A549 (cell line): ENCODE measurements at regions not wholly inside any gene's neighbourhood (a gene's known extent, or its start where the extent isn't known, plus 50 kb on each side); places are given as distances from the start of the nearest gene placed in this dataset.

ENCODE experiments used
- ATAC-seq, 2 experiments: fragments of 200-7000 bp in 1 of 2; fragments of >200 bp in 1 of 2; cut with Nextera tagmentation in 1 of 2; cut with Tn5 transposase in 1 of 2; 3 replicates each; pipeline versions ENCODE4 v1.8.0 to v1.9.1; 2018 to 2020; ENCODE audit warnings: mild to moderate bottlenecking in 1 of 2, moderate library complexity in 1 of 2
- CTCF ChIA-PET: fragments of 300-600 bp; sonication (Branson Sonifier 250); formaldehyde crosslinking; extraction: SDS; loops from one replicate; lab custom pipeline; 2021; ENCODE audit warnings: antibody characterized with exemption, inconsistent platforms; lab: Yijun Ruan, JAX
- POLR2A ChIA-PET: fragments of 350-600 bp; formaldehyde crosslinking; extraction: SDS; loops from one replicate; lab custom pipeline; 2021; ENCODE audit warnings: antibody characterized with exemption, inconsistent platforms; lab: Yijun Ruan, JAX
- DNase-seq, 2 experiments: peaks; one replicate each; pipeline versions ENCODE4 v3.0.0 to v3.0.0-alpha.2; 2011 to 2016; ENCODE audit warnings: low read depth in 1 of 2, low spot score in 1 of 2
- FAIRE-seq: peaks from 2 replicates; lab custom pipeline; 2011; peaks lifted over from hg19 to GRCh38; lab: Jason Lieb, UNC
- H3K27ac ChIP-seq, 2 experiments: fragments of >200 bp; sonication (Bioruptor Twin); formaldehyde crosslinking; 3 replicates each; pipeline ENCODE4 v1.5.1; 2016 to 2017
- H3K4me1 ChIP-seq: fragments of >200 bp; sonication (Bioruptor Twin); formaldehyde crosslinking; 3 replicates; pipeline ENCODE4 v1.6.1; 2016
- H3K4me2 ChIP-seq: fragments of >200 bp; sonication (Bioruptor Twin); formaldehyde crosslinking; 3 replicates; pipeline ENCODE4 v1.6.1; 2016
- H3K4me3 ChIP-seq: fragments of >200 bp; sonication (Bioruptor Twin); formaldehyde crosslinking; 3 replicates; pipeline ENCODE4 v1.5.1; 2016
- H3K9me3 ChIP-seq: fragments of >200 bp; sonication (Bioruptor Twin); formaldehyde crosslinking; 3 replicates; pipeline ENCODE4 v1.6.1; 2016
- ATOH8 ChIP-seq: fragments of 250-450 bp; sonication (Bioruptor Pico); IDR thresholded peaks from 2 replicates; pipeline ENCODE4 v1.5.0; 2020; ENCODE audit warnings: low read depth, mild to moderate bottlenecking, moderate library complexity
- CHD4 ChIP-seq: fragments of 200-600 bp; sonication (generic); IDR thresholded peaks from 2 replicates; pipeline ENCODE4 v1.6.1; 2016; ENCODE audit warnings: antibody characterized with exemption, mild to moderate bottlenecking, borderline replicate concordance
- EHF ChIP-seq: fragments of 250-450 bp; sonication (Bioruptor Pico); IDR thresholded peaks from 2 replicates; pipeline ENCODE4 v1.5.0; 2020; ENCODE audit warnings: mild to moderate bottlenecking
- ESRRA ChIP-seq: fragments of 150-350 bp; IDR thresholded peaks from 2 replicates; pipeline ENCODE4 v1.6.1; 2014; ENCODE audit warnings: mild to moderate bottlenecking, low read length, borderline replicate concordance
- FOSL2 ChIP-seq, 2 experiments: fragments of 450-650 bp in 1 of 2; fragments of >200 bp in 1 of 2; sonication (Bioruptor Twin) in 1 of 2; formaldehyde crosslinking; IDR thresholded peaks; 2 replicates each; pipeline versions ENCODE4 v1.5.0 to v1.6.1; 2016 to 2020; ENCODE audit warnings: mild to moderate bottlenecking in 1 of 2, moderate library complexity in 1 of 2
- HEYL ChIP-seq: fragments of 250-450 bp; sonication (Bioruptor Pico); IDR thresholded peaks from 2 replicates; pipeline ENCODE4 v1.8.0; 2021; ENCODE audit warnings: mild to moderate bottlenecking, moderate library complexity
- JUN ChIP-seq, 2 experiments: fragments of >200 bp; sonication (Bioruptor Twin); formaldehyde crosslinking; IDR thresholded peaks; 2 replicates in 1 of 2; 3 replicates in 1 of 2; pipeline ENCODE4 v1.6.1; 2016 to 2017
- KDM1A ChIP-seq: fragments of 200-600 bp; sonication (generic); IDR thresholded peaks from 2 replicates; pipeline ENCODE4 v1.6.1; 2016; ENCODE audit warnings: low read depth, mild to moderate bottlenecking
- MAZ ChIP-seq: fragments of 150-350 bp; IDR thresholded peaks from 2 replicates; pipeline ENCODE4 v1.6.1; 2014; ENCODE audit warnings: antibody characterized with exemption, low read depth, low read length, borderline replicate concordance
- MYC ChIP-seq: IDR thresholded peaks from 2 replicates; pipeline ENCODE4 v1.6.1; 2012; ENCODE audit warnings: mild to moderate bottlenecking, inconsistent platforms, low read length, improper control_type of control experiment, borderline replicate concordance
- PBX3 ChIP-seq: IDR thresholded peaks from 2 replicates; pipeline ENCODE4 v1.6.1; 2012
- RAD21 ChIP-seq, 2 experiments: fragments of >200 bp in 1 of 2; sonication (Bioruptor Twin) in 1 of 2; formaldehyde crosslinking in 1 of 2; IDR thresholded peaks in 1 of 2; conservative IDR thresholded peaks in 1 of 2; 2 replicates in 1 of 2; 3 replicates in 1 of 2; pipeline ENCODE4 v1.6.1; 2012 to 2018; ENCODE audit warnings: inconsistent platforms in 1 of 2
- RCOR1 ChIP-seq: fragments of 150-350 bp; IDR thresholded peaks from 2 replicates; pipeline ENCODE4 v1.6.1; 2014; ENCODE audit warnings: antibody characterized with exemption, low read length, low read depth
- USF2 ChIP-seq: fragments of 450-650 bp; IDR thresholded peaks from 2 replicates; pipeline ENCODE4 v1.6.1; 2014; ENCODE audit warnings: antibody characterized with exemption
- ZC3H11A ChIP-seq: fragments of 450-650 bp; IDR thresholded peaks from 2 replicates; pipeline ENCODE4 v1.6.1; 2014; ENCODE audit warnings: antibody characterized with exemption, mild to moderate bottlenecking
- ZFP36 ChIP-seq: fragments of 450-650 bp; IDR thresholded peaks from 2 replicates; pipeline ENCODE4 v1.6.1; 2014; ENCODE audit warnings: borderline replicate concordance; ENCODE audit not compliant: partially characterized antibody
- ZSCAN20 ChIP-seq: fragments of 250-450 bp; sonication (Bioruptor Pico); IDR thresholded peaks from 2 replicates; pipeline ENCODE4 v1.8.0; 2022; ENCODE audit warnings: mild to moderate bottlenecking, moderate library complexity
- WGBS: methylation state at CpG from one replicate; pipeline ENCODE4 v1.1.6; 2017; ENCODE audit errors: missing lambda C conversion rate; 5-methylcytosine and 5-hydroxymethylcytosine counted together
- TF ChIP-seq, protein P1 (sequence below): fragments of >200 bp; sonication (Bioruptor Twin); formaldehyde crosslinking; IDR thresholded peaks from 3 replicates; pipeline ENCODE4 v1.6.1; 2016
- TF ChIP-seq, protein P2 (sequence below): fragments of 200-600 bp; sonication (generic); IDR thresholded peaks from 2 replicates; pipeline ENCODE4 v1.6.1; 2016; ENCODE audit warnings: antibody characterized with exemption, mild to moderate bottlenecking, moderate library complexity
- TF ChIP-seq, protein P3 (sequence below): IDR thresholded peaks from 2 replicates; pipeline ENCODE4 v1.6.1; 2012; ENCODE audit warnings: low read depth, borderline replicate concordance

- CTCF ChIA-PET: no interaction called here
- no peak overlapping the region for H3K4me3 ChIP-seq
- POLR2A ChIA-PET: no interaction called here
- H3K9me3 ChIP-seq: no peaks in the 10 kb centered on the region
- no peak overlapping the region for H3K27ac ChIP-seq
- 16% methylated on average over 2 of the region's 2 CpGs for WGBS
- DNase-seq: no peak
- H3K4me2 ChIP-seq: no peak overlapping the region
- TF ChIP-seq CHD4 (no peak), HEYL (CRISPR knock-in tag) (no peak), FOSL2 (IDR thresholded peaks at IDR 0.05) (no peak), FOSL2 (CRISPR knock-in tag; IDR thresholded peaks at IDR 0.05) (no peak), ZSCAN20 (no peak), ZC3H11A (no peak), RAD21 (conservative IDR thresholded peaks at IDR 0.05 in 1 of 2, IDR thresholded peaks at IDR 0.05 in 1 of 2) (no peak), ATOH8 (CRISPR knock-in tag) (no peak), JUN (IDR thresholded peaks at IDR 0.05) (no peak)
- TF ChIP-seq, protein P1, sequence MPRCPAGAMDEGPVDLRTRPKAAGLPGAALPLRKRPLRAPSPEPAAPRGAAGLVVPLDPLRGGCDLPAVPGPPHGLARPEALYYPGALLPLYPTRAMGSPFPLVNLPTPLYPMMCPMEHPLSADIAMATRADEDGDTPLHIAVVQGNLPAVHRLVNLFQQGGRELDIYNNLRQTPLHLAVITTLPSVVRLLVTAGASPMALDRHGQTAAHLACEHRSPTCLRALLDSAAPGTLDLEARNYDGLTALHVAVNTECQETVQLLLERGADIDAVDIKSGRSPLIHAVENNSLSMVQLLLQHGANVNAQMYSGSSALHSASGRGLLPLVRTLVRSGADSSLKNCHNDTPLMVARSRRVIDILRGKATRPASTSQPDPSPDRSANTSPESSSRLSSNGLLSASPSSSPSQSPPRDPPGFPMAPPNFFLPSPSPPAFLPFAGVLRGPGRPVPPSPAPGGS: no peak
- TF ChIP-seq, all 56 proteins: peak for 0
- ATAC-seq (no peak), FAIRE-seq (no peak)
- no peaks in the 10 kb centered on the region for H3K4me1 ChIP-seq
Observed at GRCh38 chr13:105338773-105339172, 1196.7 kb downstream of the EFNB2 start.

DNA sequence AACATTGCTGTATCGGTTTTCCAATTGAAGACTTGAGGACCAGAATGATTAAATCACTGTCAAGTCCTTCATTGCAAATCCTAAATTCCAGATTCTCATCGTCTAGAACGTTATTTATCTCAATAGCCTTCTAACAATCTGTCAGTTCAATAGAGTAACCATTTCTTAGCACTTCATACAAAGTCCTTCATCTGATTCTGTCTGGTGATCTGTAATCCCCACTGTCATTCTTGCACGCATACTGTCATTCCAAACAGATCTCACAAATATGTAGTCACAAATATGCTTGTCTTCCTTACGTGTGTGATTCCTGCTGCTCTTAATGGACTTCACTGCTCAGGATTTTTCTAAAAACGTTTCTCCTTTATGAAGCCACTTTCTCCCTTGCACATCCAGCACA lies 1197.5 kb downstream of the EFNB2 start:
- WGBS: 21% methylated on average over 6 of the region's 6 CpGs
- TF ChIP-seq MAZ (no peak), RAD21 (conservative IDR thresholded peaks at IDR 0.05 in 1 of 2, IDR thresholded peaks at IDR 0.05 in 1 of 2) (no peak), JUN (IDR thresholded peaks at IDR 0.05) (no peak), FOSL2 (IDR thresholded peaks at IDR 0.05) (no peak), FOSL2 (CRISPR knock-in tag; IDR thresholded peaks at IDR 0.05) (no peak)
- no peak for DNase-seq
- CTCF ChIA-PET: no interaction called here
- Histone ChIP-seq H3K4me1 (no peaks in the 10 kb centered on the region), H3K9me3 (no peaks in the 10 kb centered on the region), H3K4me3 (no peak overlapping the region), H3K4me2 (no peak overlapping the region), H3K27ac (no peak overlapping the region)
- no peak for ATAC-seq
- no peak for FAIRE-seq
- POLR2A ChIA-PET: no interaction called here

DNA sequence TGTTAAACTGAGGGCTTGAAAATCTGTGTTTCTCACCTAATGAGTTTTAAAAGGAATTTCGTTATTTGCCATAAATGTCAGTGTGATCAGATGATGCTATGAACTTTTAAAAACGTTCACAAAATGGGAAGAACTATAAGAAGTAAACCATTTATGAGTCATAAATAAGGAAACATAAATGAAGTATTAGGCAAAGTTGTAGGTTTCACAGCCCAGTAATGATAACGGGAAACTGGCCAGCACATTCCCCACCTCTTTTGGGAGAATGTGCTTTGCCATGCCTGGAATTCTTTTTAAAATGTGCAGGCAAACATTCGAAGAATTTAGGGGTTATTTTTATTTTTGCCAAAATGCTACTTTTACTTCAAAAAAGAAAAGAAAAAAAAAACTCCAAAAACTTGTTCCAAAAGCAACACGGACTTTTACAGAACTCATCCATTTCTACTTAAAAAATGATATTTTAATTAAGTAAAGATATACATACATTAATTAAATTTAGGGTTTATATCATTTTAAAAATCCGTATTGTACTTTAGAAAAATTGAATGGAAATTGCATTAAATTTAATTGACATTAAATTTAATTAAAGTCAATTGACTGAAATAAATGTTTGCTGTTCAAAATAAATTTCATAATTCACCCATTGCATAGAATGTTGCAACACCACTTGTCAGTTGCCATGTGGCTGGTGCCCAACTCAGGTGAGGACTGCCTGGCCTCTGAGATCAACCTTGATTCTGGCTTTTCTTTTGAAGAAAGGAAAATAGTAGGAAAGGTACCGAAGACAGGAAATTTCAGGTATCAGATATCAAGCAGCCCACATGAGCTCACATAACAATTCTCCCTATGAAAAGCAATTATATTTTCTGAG lies 1198.5 kb downstream of the EFNB2 start:
- POLR2A ChIA-PET: no interaction called here
- TF ChIP-seq ESRRA (no peak), KDM1A (no peak), RCOR1 (no peak), MYC (no peak), EHF (CRISPR knock-in tag) (no peak), PBX3 (no peak), USF2 (no peak), ZFP36 (no peak), JUN (IDR thresholded peaks at IDR 0.05) (no peak), FOSL2 (IDR thresholded peaks at IDR 0.05) (no peak), FOSL2 (CRISPR knock-in tag; IDR thresholded peaks at IDR 0.05) (no peak)
- TF ChIP-seq, protein P2, sequence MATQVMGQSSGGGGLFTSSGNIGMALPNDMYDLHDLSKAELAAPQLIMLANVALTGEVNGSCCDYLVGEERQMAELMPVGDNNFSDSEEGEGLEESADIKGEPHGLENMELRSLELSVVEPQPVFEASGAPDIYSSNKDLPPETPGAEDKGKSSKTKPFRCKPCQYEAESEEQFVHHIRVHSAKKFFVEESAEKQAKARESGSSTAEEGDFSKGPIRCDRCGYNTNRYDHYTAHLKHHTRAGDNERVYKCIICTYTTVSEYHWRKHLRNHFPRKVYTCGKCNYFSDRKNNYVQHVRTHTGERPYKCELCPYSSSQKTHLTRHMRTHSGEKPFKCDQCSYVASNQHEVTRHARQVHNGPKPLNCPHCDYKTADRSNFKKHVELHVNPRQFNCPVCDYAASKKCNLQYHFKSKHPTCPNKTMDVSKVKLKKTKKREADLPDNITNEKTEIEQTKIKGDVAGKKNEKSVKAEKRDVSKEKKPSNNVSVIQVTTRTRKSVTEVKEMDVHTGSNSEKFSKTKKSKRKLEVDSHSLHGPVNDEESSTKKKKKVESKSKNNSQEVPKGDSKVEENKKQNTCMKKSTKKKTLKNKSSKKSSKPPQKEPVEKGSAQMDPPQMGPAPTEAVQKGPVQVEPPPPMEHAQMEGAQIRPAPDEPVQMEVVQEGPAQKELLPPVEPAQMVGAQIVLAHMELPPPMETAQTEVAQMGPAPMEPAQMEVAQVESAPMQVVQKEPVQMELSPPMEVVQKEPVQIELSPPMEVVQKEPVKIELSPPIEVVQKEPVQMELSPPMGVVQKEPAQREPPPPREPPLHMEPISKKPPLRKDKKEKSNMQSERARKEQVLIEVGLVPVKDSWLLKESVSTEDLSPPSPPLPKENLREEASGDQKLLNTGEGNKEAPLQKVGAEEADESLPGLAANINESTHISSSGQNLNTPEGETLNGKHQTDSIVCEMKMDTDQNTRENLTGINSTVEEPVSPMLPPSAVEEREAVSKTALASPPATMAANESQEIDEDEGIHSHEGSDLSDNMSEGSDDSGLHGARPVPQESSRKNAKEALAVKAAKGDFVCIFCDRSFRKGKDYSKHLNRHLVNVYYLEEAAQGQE: no peak
- TF ChIP-seq, protein P3, sequence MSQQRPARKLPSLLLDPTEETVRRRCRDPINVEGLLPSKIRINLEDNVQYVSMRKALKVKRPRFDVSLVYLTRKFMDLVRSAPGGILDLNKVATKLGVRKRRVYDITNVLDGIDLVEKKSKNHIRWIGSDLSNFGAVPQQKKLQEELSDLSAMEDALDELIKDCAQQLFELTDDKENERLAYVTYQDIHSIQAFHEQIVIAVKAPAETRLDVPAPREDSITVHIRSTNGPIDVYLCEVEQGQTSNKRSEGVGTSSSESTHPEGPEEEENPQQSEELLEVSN: no peak
- DNase-seq (no peak), ATAC-seq (no peak), FAIRE-seq (no peak)
- CTCF ChIA-PET: interaction anchor here (0.6 kb wide), 1 partner anchor 617 kb away, joined by 3 read pairs; no protein-coding TSS in a partner anchor
- no peaks in the 10 kb centered on the region for H3K9me3 ChIP-seq
- no peak overlapping the region for H3K4me3 ChIP-seq
- H3K4me2 ChIP-seq: no peak overlapping the region
- H3K4me1 ChIP-seq: no peaks in the 10 kb centered on the region
- no peak overlapping the region for H3K27ac ChIP-seq
- WGBS: 13% methylated on average over 7 of the region's 7 CpGs
